ENCODE measurements at regions not wholly inside any gene's neighbourhood (a gene's known extent, or its start where the extent isn't known, plus 50 kb on each side); places are given as distances from the start of the nearest gene placed in this dataset.

DNA sequence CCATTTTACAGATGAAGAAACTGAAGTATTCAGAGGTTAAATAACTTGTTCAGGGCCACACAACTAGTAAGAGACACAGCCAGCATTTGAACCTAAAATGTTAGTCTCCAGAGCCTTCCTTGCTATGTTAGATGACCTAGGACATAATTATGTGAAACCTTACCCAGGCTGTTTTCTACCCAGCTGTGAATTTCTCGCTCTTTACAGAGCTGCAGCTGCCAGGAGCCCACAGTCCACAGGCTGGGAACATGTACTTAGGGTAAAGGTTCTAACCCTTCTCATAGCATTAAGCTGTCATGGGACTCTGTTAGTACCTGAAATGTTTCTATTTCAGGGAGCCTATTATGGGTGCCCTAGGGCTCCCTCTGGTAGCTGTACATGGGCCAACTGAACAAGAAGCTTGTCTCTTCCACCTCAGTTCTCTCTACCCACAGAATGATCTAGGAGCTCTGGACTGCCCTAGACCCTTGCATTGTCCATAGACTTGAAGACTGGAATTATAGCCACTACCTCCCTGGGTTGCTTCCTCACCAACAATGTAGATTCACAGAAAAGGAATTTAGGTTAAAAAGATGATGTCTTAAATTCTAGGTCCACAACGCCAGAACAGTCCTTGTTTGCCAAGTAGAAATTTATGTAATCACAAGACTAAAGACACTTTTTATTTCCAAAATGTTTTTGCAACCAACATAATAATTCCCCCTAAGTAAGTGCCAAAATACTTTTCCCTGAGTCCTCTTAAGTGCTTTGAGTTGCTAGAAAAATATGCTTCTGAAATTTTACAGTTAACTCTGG is 262.9 kb downstream of the PIK3R1 start:
- DNase-seq (no peak), ATAC-seq (peak in 3 of 4 donors; percentile 36 to 47 (median 44))
- TF ChIP-seq, protein P1, sequence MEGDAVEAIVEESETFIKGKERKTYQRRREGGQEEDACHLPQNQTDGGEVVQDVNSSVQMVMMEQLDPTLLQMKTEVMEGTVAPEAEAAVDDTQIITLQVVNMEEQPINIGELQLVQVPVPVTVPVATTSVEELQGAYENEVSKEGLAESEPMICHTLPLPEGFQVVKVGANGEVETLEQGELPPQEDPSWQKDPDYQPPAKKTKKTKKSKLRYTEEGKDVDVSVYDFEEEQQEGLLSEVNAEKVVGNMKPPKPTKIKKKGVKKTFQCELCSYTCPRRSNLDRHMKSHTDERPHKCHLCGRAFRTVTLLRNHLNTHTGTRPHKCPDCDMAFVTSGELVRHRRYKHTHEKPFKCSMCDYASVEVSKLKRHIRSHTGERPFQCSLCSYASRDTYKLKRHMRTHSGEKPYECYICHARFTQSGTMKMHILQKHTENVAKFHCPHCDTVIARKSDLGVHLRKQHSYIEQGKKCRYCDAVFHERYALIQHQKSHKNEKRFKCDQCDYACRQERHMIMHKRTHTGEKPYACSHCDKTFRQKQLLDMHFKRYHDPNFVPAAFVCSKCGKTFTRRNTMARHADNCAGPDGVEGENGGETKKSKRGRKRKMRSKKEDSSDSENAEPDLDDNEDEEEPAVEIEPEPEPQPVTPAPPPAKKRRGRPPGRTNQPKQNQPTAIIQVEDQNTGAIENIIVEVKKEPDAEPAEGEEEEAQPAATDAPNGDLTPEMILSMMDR (IDR thresholded peaks at IDR 0.05) = no peak
- Histone ChIP-seq H3K36me3 (ENCODE audit: insufficient read depth in 1 of 2, low read depth in 1 of 2) (no peaks in the 10 kb centered on the region), H3K9me3 (no peaks in the 10 kb centered on the region), H3K27ac (no peak overlapping the region), H3K27me3 (ENCODE audit: insufficient read depth in 3 of 3, low read length in 2 of 3) (no peaks in the 10 kb centered on the region), H3K4me3 (no peak overlapping the region), H3K4me1 (peaks cover 5% of the 10 kb centered on the region)
- WGBS, 3 donors = 39 to 64% (median 40%) methylated on average over 2 of the region's 2 CpGs
- intact Hi-C loops (cut with DNase I) = no loop called here

DNA sequence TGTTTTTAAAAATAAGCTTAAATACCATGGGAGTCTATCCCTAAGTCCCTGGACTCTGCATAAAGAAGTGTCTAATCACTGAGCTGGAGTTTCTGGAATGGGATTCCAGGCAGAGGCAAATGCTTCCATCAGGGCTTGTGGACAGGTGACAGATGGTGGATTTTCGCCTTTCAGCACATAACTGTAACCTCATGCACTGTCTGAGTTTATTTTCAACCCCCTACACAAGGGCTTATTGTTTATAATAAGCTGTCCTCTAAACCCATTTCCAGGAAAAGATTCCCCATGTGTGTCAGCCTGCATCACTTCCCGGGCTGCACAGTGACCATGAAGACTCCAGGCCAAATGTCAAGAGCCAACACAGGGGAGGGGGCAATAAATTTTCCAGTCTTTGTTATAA is 264.0 kb downstream of the PIK3R1 start:
- H3K36me3 ChIP-seq (ENCODE audit: insufficient read depth in 1 of 2, low read depth in 1 of 2) = no peaks in the 10 kb centered on the region
- no peak for DNase-seq
- H3K4me1 ChIP-seq = peaks cover 5% of the 10 kb centered on the region
- no peaks in the 10 kb centered on the region for H3K9me3 ChIP-seq
- no peaks in the 10 kb centered on the region for H3K27me3 ChIP-seq (ENCODE audit: insufficient read depth in 3 of 3, low read length in 2 of 3)
- 34 to 48% (median 44%) methylated on average over 2 of the region's 2 CpGs for WGBS, 3 donors
- TF ChIP-seq, protein P1 (IDR thresholded peaks at IDR 0.05) = no peak
- H3K27ac ChIP-seq = no peak overlapping the region
- intact Hi-C loops (cut with DNase I) = no loop called here
- no peak overlapping the region for H3K4me3 ChIP-seq
- ATAC-seq = peak in 2 of 4 donors; percentile 34 to 40

DNA sequence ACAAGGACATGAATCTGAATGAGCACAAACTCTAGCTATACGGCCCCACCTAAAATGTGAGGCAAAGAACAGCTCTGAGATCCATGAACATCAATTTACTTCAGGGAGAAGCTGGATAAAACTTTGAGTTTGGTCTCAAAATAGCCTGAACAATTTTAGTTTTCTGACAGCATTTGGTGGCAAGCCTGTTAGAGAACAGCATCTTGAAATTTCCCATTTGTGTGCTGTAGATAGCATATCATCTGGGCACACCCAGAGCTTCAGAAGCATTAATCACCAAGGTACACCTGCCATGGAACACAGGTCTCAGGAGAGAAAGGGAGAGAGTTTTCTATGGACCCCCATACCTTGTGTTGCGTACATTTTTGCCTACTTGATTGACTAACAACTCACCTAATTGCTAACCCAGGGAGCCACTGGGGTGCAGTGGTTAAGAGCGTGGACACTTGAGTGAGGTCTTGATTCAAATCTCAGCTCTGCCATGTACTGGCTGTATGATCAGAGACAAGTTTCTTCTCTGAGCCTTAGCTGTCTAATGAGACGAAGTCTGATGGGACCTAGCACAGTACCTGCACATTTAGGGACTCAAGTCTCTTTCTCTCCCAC is 264.9 kb downstream of the PIK3R1 start:
- TF ChIP-seq, protein P1 (IDR thresholded peaks at IDR 0.05) = no peak
- DNase-seq (no peak), ATAC-seq (no peak)
- no peak overlapping the region for H3K27ac ChIP-seq
- H3K4me3 ChIP-seq = no peak overlapping the region
- H3K27me3 ChIP-seq (ENCODE audit: insufficient read depth in 3 of 3, low read length in 2 of 3) = no peaks in the 10 kb centered on the region
- H3K4me1 ChIP-seq = peaks cover 5% of the 10 kb centered on the region
- intact Hi-C loops (cut with DNase I) = no loop called here
- WGBS, 3 donors = 91 to 98% (median 96%) methylated on average over 4 of the region's 4 CpGs
- no peaks in the 10 kb centered on the region for H3K9me3 ChIP-seq
- H3K36me3 ChIP-seq (ENCODE audit: insufficient read depth in 1 of 2, low read depth in 1 of 2) = no peaks in the 10 kb centered on the region

DNA sequence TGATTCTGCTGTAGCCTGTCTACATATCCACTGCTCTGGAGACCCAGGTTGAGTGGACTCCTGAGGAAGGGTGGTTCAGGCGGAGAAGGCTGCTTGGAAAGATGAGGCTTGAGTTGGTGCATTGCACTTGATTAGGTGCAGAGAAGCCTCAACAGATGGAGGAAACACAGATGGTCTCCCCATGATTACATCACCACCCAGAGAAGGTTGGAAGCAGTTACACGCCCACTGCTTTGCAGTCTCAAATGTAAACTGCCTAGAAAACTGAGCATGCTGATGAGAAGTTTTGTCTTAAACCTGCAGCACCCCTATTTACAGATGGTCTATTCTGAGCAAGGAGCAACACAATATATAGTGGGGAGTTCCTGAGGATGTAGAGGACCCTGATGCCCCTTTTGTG is 266.6 kb downstream of the PIK3R1 start:
- WGBS, 3 donors = 75 to 87% (median 84%) methylated on average over 2 of the region's 2 CpGs
- no peak for DNase-seq
- intact Hi-C loops (cut with DNase I) = no loop called here
- no peak for ATAC-seq
- Histone ChIP-seq H3K4me3 (no peak overlapping the region), H3K4me1 (peaks cover 5% of the 10 kb centered on the region), H3K27ac (no peak overlapping the region), H3K9me3 (no peaks in the 10 kb centered on the region), H3K36me3 (ENCODE audit: insufficient read depth in 1 of 2, low read depth in 1 of 2) (no peaks in the 10 kb centered on the region), H3K27me3 (ENCODE audit: insufficient read depth in 3 of 3, low read length in 2 of 3) (no peaks in the 10 kb centered on the region)
- TF ChIP-seq, protein P1 (IDR thresholded peaks at IDR 0.05) = no peak
